ENCODE measurements at regions not wholly inside any gene's neighbourhood (a gene's known extent, or its start where the extent isn't known, plus 50 kb on each side); places are given as distances from the start of the nearest gene placed in this dataset.

- H3K4me2 ChIP-seq (ENCODE audit: low read length): no peak overlapping the region
- H3K36me3 ChIP-seq (ENCODE audit: control insufficient read depth, low read length): no peaks in the 10 kb centered on the region
- H3K9me2 ChIP-seq (replicated peaks; ENCODE audit: control insufficient read depth, low read length): no peaks in the 10 kb centered on the region
- no peaks in the 10 kb centered on the region for H3K27me3 ChIP-seq (ENCODE audit: control insufficient read depth, low read length)
- H3K79me2 ChIP-seq (ENCODE audit: control insufficient read depth, low read length): no peaks in the 10 kb centered on the region
- no peaks in the 10 kb centered on the region for H4K20me1 ChIP-seq (ENCODE audit: control insufficient read depth, insufficient read depth, low read depth, low read length)
- no peaks in the 10 kb centered on the region for H3K4me1 ChIP-seq (ENCODE audit: control insufficient read depth, low read length)
- H3K27ac ChIP-seq (ENCODE audit: low read depth, low read length): no peak overlapping the region
- no peaks in the 10 kb centered on the region for H3F3A ChIP-seq (ENCODE audit: control insufficient read depth, insufficient read depth)
- no peak for TF ChIP-seq CTCF (IDR thresholded peaks at IDR 0.05; ENCODE audit: low read depth, low read length, poor library complexity, severe bottlenecking)
- TF ChIP-seq EZH2phosphoT487 (IDR thresholded peaks at IDR 0.05; ENCODE audit: borderline replicate concordance, low read length): no peak
- no peak overlapping the region for H3K4me3 ChIP-seq (ENCODE audit: low read length)
- H3K9me3 ChIP-seq (ENCODE audit: control insufficient read depth, insufficient read depth, low read length): peaks cover under 1% of the 10 kb centered on the region; the same call in 1 of the 2 replicates
Measured at GRCh38 chr4:144202081-144202480, 61.6 kb upstream of the GYPA start.

GRCh38 chr4:144203155-144203554 is 62.6 kb upstream of the GYPA start:
- no peaks in the 10 kb centered on the region for H3K79me2 ChIP-seq (ENCODE audit: control insufficient read depth, low read length)
- no peaks in the 10 kb centered on the region for H3F3A ChIP-seq (ENCODE audit: control insufficient read depth, insufficient read depth)
- no peak overlapping the region for H3K4me3 ChIP-seq (ENCODE audit: low read length)
- no peak for TF ChIP-seq EZH2phosphoT487 (IDR thresholded peaks at IDR 0.05; ENCODE audit: borderline replicate concordance, low read length)
- TF ChIP-seq CTCF (IDR thresholded peaks at IDR 0.05; ENCODE audit: low read depth, low read length, poor library complexity, severe bottlenecking): no peak
- H3K9me3 ChIP-seq (ENCODE audit: control insufficient read depth, insufficient read depth, low read length): no peaks in the 10 kb centered on the region
- no peaks in the 10 kb centered on the region for H3K9me2 ChIP-seq (replicated peaks; ENCODE audit: control insufficient read depth, low read length)
- no peaks in the 10 kb centered on the region for H3K27me3 ChIP-seq (ENCODE audit: control insufficient read depth, low read length)
- no peak overlapping the region for H3K4me2 ChIP-seq (ENCODE audit: low read length)
- no peaks in the 10 kb centered on the region for H3K36me3 ChIP-seq (ENCODE audit: control insufficient read depth, low read length)
- H3K27ac ChIP-seq (ENCODE audit: low read depth, low read length): no peak overlapping the region
- no peaks in the 10 kb centered on the region for H3K4me1 ChIP-seq (ENCODE audit: control insufficient read depth, low read length)
- H4K20me1 ChIP-seq (ENCODE audit: control insufficient read depth, insufficient read depth, low read depth, low read length): no peaks in the 10 kb centered on the region

GRCh38 chr4:144204431-144204830 is 63.9 kb upstream of the GYPA start:
- no peak overlapping the region for H3K27ac ChIP-seq (ENCODE audit: low read depth, low read length)

More at GRCh38 chr4:144204431-144204830, 63.9 kb upstream of the GYPA start:
- Histone ChIP-seq H3K9me2 (replicated peaks; ENCODE audit: control insufficient read depth, low read length) (no peaks in the 10 kb centered on the region), H3K4me3 (ENCODE audit: low read length) (no peak overlapping the region), H3K9me3 (ENCODE audit: control insufficient read depth, insufficient read depth, low read length) (no peaks in the 10 kb centered on the region), H3F3A (ENCODE audit: control insufficient read depth, insufficient read depth) (no peaks in the 10 kb centered on the region), H3K4me1 (ENCODE audit: control insufficient read depth, low read length) (no peaks in the 10 kb centered on the region), H3K79me2 (ENCODE audit: control insufficient read depth, low read length) (no peaks in the 10 kb centered on the region), H3K27me3 (ENCODE audit: control insufficient read depth, low read length) (no peaks in the 10 kb centered on the region), H4K20me1 (ENCODE audit: control insufficient read depth, insufficient read depth, low read depth, low read length) (no peaks in the 10 kb centered on the region), H3K36me3 (ENCODE audit: control insufficient read depth, low read length) (no peaks in the 10 kb centered on the region), H3K4me2 (ENCODE audit: low read length) (no peak overlapping the region)
- TF ChIP-seq CTCF (IDR thresholded peaks at IDR 0.05; ENCODE audit: low read depth, low read length, poor library complexity, severe bottlenecking): no peak
- TF ChIP-seq EZH2phosphoT487 (IDR thresholded peaks at IDR 0.05; ENCODE audit: borderline replicate concordance, low read length): no peak

Measured in DOHH2 (cell line).